K562 (cell line): ENCODE measurements at regions not wholly inside any gene's neighbourhood (a gene's known extent, or its start where the extent isn't known, plus 50 kb on each side); places are given as distances from the start of the nearest gene placed in this dataset.

Experiments used
- ATAC-seq: fragments of 200-7000 bp; cut with Tn5 transposase; 3 replicates; pipeline ENCODE4 v1.9.1; 2020; ENCODE audit warnings: moderate library complexity
- BruUV-seq: library from RNA; stranded (reverse); fragments of 400-500 nt; replicated peaks from 2 replicates; lab custom pipeline; 2021; lab: Mats Ljungman, UMichigan
- CTCF ChIA-PET: fragments of 300-600 bp; formaldehyde crosslinking; extraction: SDS; loops from one replicate; lab custom pipeline; 2021; ENCODE audit warnings: low intra/inter-chr PET ratio; lab: Yijun Ruan, JAX
- POLR2A ChIA-PET: fragments of 300-600, 350-650 bp; sonication (Branson Sonifier 250); formaldehyde crosslinking; extraction: SDS; loops from one replicate; lab custom pipeline; 2021; ENCODE audit warnings: antibody characterized with exemption, inconsistent platforms; lab: Yijun Ruan, JAX
- DNase-seq, 4 experiments: peaks; one replicate each; pipeline versions ENCODE4 v3.0.0 to v3.0.0-alpha.2; 2011 to 2018; ENCODE audit warnings: low spot score in 3 of 4, mixed read lengths in 3 of 4; ENCODE audit errors: extremely low read depth in 1 of 4
- FAIRE-seq: peaks from 2 replicates; lab custom pipeline; 2011; peaks lifted over from hg19 to GRCh38; lab: Jason Lieb, UNC
- H2AFZ ChIP-seq: 2 replicates; pipeline ENCODE4 v1.6.0; 2011; ENCODE audit warnings: low read depth, low read length, control low read depth, inconsistent platforms
- H3K27ac ChIP-seq: fragments of 200-600 bp; 3 replicates; pipeline ENCODE4 v1.8.0; 2011; ENCODE audit warnings: low read depth, mild to moderate bottlenecking, control low read depth, inconsistent platforms, low read length, moderate library complexity, mixed read lengths; ENCODE audit errors: extremely low read depth
- H3K27me3 ChIP-seq, 2 experiments: fragments of 300-600 bp in 1 of 2; 2 replicates in 1 of 2; 3 replicates in 1 of 2; pipeline versions ENCODE4 v1.6.0 to v1.8.0; 2011; ENCODE audit warnings: inconsistent platforms in 2 of 2, low read length in 2 of 2, mild to moderate bottlenecking in 1 of 2, mixed read lengths in 1 of 2, moderate library complexity in 1 of 2; ENCODE audit not compliant: control insufficient read depth in 2 of 2, insufficient read depth in 2 of 2
- H3K36me3 ChIP-seq: fragments of 300-600 bp; 3 replicates; pipeline ENCODE4 v1.8.0; 2011; ENCODE audit warnings: mild to moderate bottlenecking, low read length, inconsistent platforms; ENCODE audit not compliant: control insufficient read depth, insufficient read depth
- H3K4me1 ChIP-seq, 2 experiments: fragments of 200-600 bp in 1 of 2; replicated peaks in 1 of 2; 2 replicates in 1 of 2; 3 replicates in 1 of 2; pipeline versions ENCODE4 v1.5.1 to v1.8.0; 2011; ENCODE audit warnings: inconsistent platforms in 2 of 2, low read length in 2 of 2, mild to moderate bottlenecking in 1 of 2, mixed read lengths in 1 of 2, moderate library complexity in 1 of 2; ENCODE audit not compliant: control insufficient read depth in 2 of 2, insufficient read depth in 2 of 2
- H3K4me2 ChIP-seq: 2 replicates; pipeline ENCODE4 v1.6.1; 2011; ENCODE audit warnings: low read length, control low read depth, inconsistent platforms, mixed read lengths; ENCODE audit not compliant: insufficient read depth
- H3K4me3 ChIP-seq: fragments of 200-600 bp; sonication (generic), shearing (Covaris generic); 2 replicates; pipeline ENCODE4 v1.5.1; 2016; ENCODE audit warnings: control low read depth, inconsistent platforms
- H3K79me2 ChIP-seq: fragments of 200-600 bp; 3 replicates; pipeline ENCODE4 v1.8.0; 2011; ENCODE audit warnings: low read length, inconsistent platforms; ENCODE audit not compliant: control insufficient read depth, insufficient read depth
- H3K9ac ChIP-seq, 2 experiments: 2 replicates each; pipeline versions ENCODE4 v1.6.0 to v1.6.1; 2011; ENCODE audit warnings: low read depth in 2 of 2, low read length in 2 of 2, control low read depth in 1 of 2, inconsistent platforms in 1 of 2, mild to moderate bottlenecking in 1 of 2, mixed read lengths in 1 of 2; ENCODE audit not compliant: insufficient read depth in 1 of 2
- H3K9me1 ChIP-seq: one replicate; pipeline ENCODE4 v1.6.0; 2011; ENCODE audit warnings: inconsistent platforms, mild to moderate bottlenecking, low read length, moderate library complexity; ENCODE audit not compliant: control insufficient read depth, insufficient read depth
- H3K9me3 ChIP-seq: replicated peaks from 2 replicates; pipeline ENCODE4 v1.5.1; 2011; ENCODE audit warnings: low read depth, low read length, inconsistent platforms; ENCODE audit not compliant: control insufficient read depth, insufficient read depth
- H4K20me1 ChIP-seq: replicated peaks from 2 replicates; pipeline ENCODE4 v1.6.1; 2011; ENCODE audit warnings: low read length, inconsistent platforms, mixed read lengths; ENCODE audit not compliant: control insufficient read depth, insufficient read depth
- CREB1 ChIP-seq, 2 experiments: sonication (generic) in 1 of 2; formaldehyde crosslinking in 1 of 2; IDR thresholded peaks; 2 replicates each; pipeline versions ENCODE4 v1.6.1 to v1.8.0; 2012 to 2022; ENCODE audit warnings: inconsistent platforms in 1 of 2, mild to moderate bottlenecking in 1 of 2, missing genetic modification reagents in 1 of 2, moderate library complexity in 1 of 2
- ESRRA ChIP-seq: fragments of 450-650 bp; IDR thresholded peaks from 2 replicates; pipeline ENCODE4 v1.6.1; 2014; ENCODE audit warnings: low read depth, mild to moderate bottlenecking, moderate library complexity, borderline replicate concordance
- FOS ChIP-seq: IDR thresholded peaks from 3 replicates; pipeline ENCODE4 v1.6.1; 2011; ENCODE audit not compliant: insufficient read length; ENCODE audit errors: extremely low read depth
- FOXM1 ChIP-seq, 2 experiments: fragments of 450-650 bp in 1 of 2; sonication (generic) in 1 of 2; formaldehyde crosslinking in 1 of 2; IDR thresholded peaks; 2 replicates each; pipeline versions ENCODE4 v1.6.1 to v1.9.0; 2017 to 2022; ENCODE audit warnings: low read depth in 2 of 2, mild to moderate bottlenecking in 2 of 2, missing genetic modification reagents in 1 of 2, moderate library complexity in 1 of 2
- HNRNPLL ChIP-seq: fragments of 200-400 bp; formaldehyde crosslinking; IDR thresholded peaks from 2 replicates; pipeline ENCODE4 v1.6.1; 2017; ENCODE audit warnings: low read length, low read depth, mild to moderate bottlenecking; ENCODE audit not compliant: poor library complexity, severe bottlenecking
- MLLT1 ChIP-seq, 2 experiments: fragments of 450-650 bp; IDR thresholded peaks; 2 replicates each; pipeline ENCODE4 v1.6.1; 2016
- MNT ChIP-seq, 2 experiments: fragments of 450-650 bp; conservative IDR thresholded peaks; 2 replicates each; pipeline ENCODE4 v1.6.1; 2017; ENCODE audit warnings: mild to moderate bottlenecking in 2 of 2, moderate library complexity in 2 of 2
- NCOA4 ChIP-seq: fragments of 450-650 bp; IDR thresholded peaks from 2 replicates; pipeline ENCODE4 v1.6.1; 2018; ENCODE audit warnings: mild to moderate bottlenecking; ENCODE audit not compliant: partially characterized antibody
- POLR3G ChIP-seq: IDR thresholded peaks from 2 replicates; pipeline ENCODE4 v1.6.1; 2011; ENCODE audit not compliant: insufficient read length, insufficient replicate concordance; ENCODE audit errors: extremely low read depth
- RAD21 ChIP-seq, 2 experiments: fragments of 250-450 bp in 1 of 2; fragments of 450-650 bp in 1 of 2; sonication (Bioruptor Pico) in 1 of 2; formaldehyde crosslinking in 1 of 2; IDR thresholded peaks in 1 of 2; conservative IDR thresholded peaks in 1 of 2; 2 replicates each; pipeline versions ENCODE4 v1.4.0 to v1.8.0; 2020 to 2022; ENCODE audit warnings: mild to moderate bottlenecking in 2 of 2, moderate library complexity in 1 of 2
- RBM15 ChIP-seq: fragments of 200-400 bp; formaldehyde crosslinking; IDR thresholded peaks from 2 replicates; pipeline ENCODE4 v1.6.1; 2018; ENCODE audit warnings: mild to moderate bottlenecking, low read length, moderate library complexity; ENCODE audit not compliant: insufficient read depth
- SIRT6 ChIP-seq: IDR thresholded peaks from one replicate; pipeline ENCODE4 v1.6.1; 2012; ENCODE audit warnings: low read depth, mild to moderate bottlenecking, control low read depth, inconsistent platforms, low read length, moderate library complexity
- SMAD3 ChIP-seq: fragments of 450-650 bp; formaldehyde crosslinking; conservative IDR thresholded peaks from 2 replicates; pipeline ENCODE4 v1.4.0; 2020; ENCODE audit warnings: mild to moderate bottlenecking
- SRSF7 ChIP-seq: fragments of 200-400 bp; formaldehyde crosslinking; optimal IDR thresholded peaks from 2 replicates; pipeline ENCODE3; 2017; ENCODE audit warnings: mild to moderate bottlenecking, low read depth, low read length
- ZEB2 ChIP-seq: fragments of 450-650 bp; IDR thresholded peaks from 2 replicates; pipeline ENCODE4 v1.6.1; 2016
- ZNF274 ChIP-seq: IDR thresholded peaks from 2 replicates; pipeline ENCODE4 v1.6.1; 2011; ENCODE audit warnings: low read depth, mild to moderate bottlenecking, low read length, moderate library complexity, borderline replicate concordance
- ZSCAN32 ChIP-seq: fragments of 450-650 bp; formaldehyde crosslinking; IDR thresholded peaks from 2 replicates; pipeline ENCODE4 v1.4.0; 2020; ENCODE audit warnings: mild to moderate bottlenecking, moderate library complexity
- WGBS: fragments of 100-300 bp; shearing (Covaris generic); methylation state at CpG from one replicate; pipeline ENCODE4 v1.1.6; 2016; ENCODE audit warnings: low coverage, mixed read lengths; ENCODE audit not compliant: insufficient coverage; ENCODE audit errors: missing lambda C conversion rate; 5-methylcytosine and 5-hydroxymethylcytosine counted together
- in situ Hi-C: fragments of 300-500 bp; cut with MboI; formaldehyde crosslinking; loops from 4 replicates; pipeline ENCODE4 v1.15.0; 2018; ENCODE audit warnings: inconsistent platforms, mixed read lengths
- intact Hi-C: fragments of 100-400 bp; cut with micrococcal nuclease; formaldehyde crosslinking; loops from 2 replicates; pipeline ENCODE4 v1.14.2; 2022

- CTCF ChIA-PET: no interaction called here
- no peaks in the 10 kb centered on the region for H3K36me3 ChIP-seq
- no peaks in the 10 kb centered on the region for H4K20me1 ChIP-seq
- TF ChIP-seq ESRRA: no peak
- TF ChIP-seq NCOA4: no peak
- TF ChIP-seq POLR3G: no peak
- TF ChIP-seq MLLT1 (IDR thresholded peaks at IDR 0.05): no peak
- TF ChIP-seq SMAD3 (CRISPR knock-in tag): no peak
- TF ChIP-seq FOXM1 (IDR thresholded peaks at IDR 0.05; ENCODE audit: low read depth): no peak
- no peak for TF ChIP-seq FOXM1 (CRISPR knock-in tag; IDR thresholded peaks at IDR 0.05; ENCODE audit: low read depth)
- no peak for TF ChIP-seq SRSF7
- no peak for TF ChIP-seq ZNF274
- TF ChIP-seq RBM15: no peak
- TF ChIP-seq ZSCAN32 (CRISPR knock-in tag): no peak
- TF ChIP-seq CREB1 (IDR thresholded peaks at IDR 0.05): no peak
- no peak for TF ChIP-seq CREB1 (CRISPR knock-in tag; IDR thresholded peaks at IDR 0.05)
- TF ChIP-seq HNRNPLL: no peak
- TF ChIP-seq MNT (conservative IDR thresholded peaks at IDR 0.05): no peak
- no peak for TF ChIP-seq RAD21 (CRISPR knock-in tag; conservative IDR thresholded peaks at IDR 0.05 in 1 of 2, IDR thresholded peaks at IDR 0.05 in 1 of 2)
- TF ChIP-seq FOS: no peak
- TF ChIP-seq SIRT6: no peak
- TF ChIP-seq ZEB2: no peak
- ATAC-seq (no peak), FAIRE-seq (no peak), DNase-seq (no peak)
- H3K27ac ChIP-seq: no peak overlapping the region
- H3K4me2 ChIP-seq: no peak overlapping the region
- no peaks in the 10 kb centered on the region for H3K9me3 ChIP-seq
- no peaks in the 10 kb centered on the region for H3K4me1 ChIP-seq
- WGBS: 7% methylated on average over 3 of the region's 3 CpGs
- BruUV-seq: no TSS peak
- H3K79me2 ChIP-seq: no peaks in the 10 kb centered on the region
- no peaks in the 10 kb centered on the region for H3K27me3 ChIP-seq
- intact Hi-C loops: no loop called here
- H3K9me1 ChIP-seq: no peaks in the 10 kb centered on the region
- in situ Hi-C loops: no loop called here
- POLR2A ChIA-PET: interaction anchor here (0.7 kb wide), 1 partner anchor 471 kb away, joined by 3 read pairs; no protein-coding TSS in a partner anchor
- H3K9ac ChIP-seq: no peak overlapping the region
- H2AFZ ChIP-seq: no peak overlapping the region
- H3K4me3 ChIP-seq: no peak overlapping the region
Measured at GRCh38 chr20:55354720-55355119, 650.6 kb downstream of the CBLN4 start.
